Body of pancreas (tissue), 4 donors: ENCODE measurements at regions not wholly inside any gene's neighbourhood (a gene's known extent, or its start where the extent isn't known, plus 50 kb on each side); places are given as distances from the start of the nearest gene placed in this dataset.

Experiments
- ATAC-seq: fragments of 150-250 bp; one replicate; pipeline ENCODE4 v1.9.1; 2016
- DNase-seq, 4 donors: peaks; one replicate each; pipeline ENCODE4 v3.0.0-alpha.2; 2019
- H3K27ac ChIP-seq, 4 donors: fragments of 200-600 bp; sonication (generic); 1 replicate in 3 of 4; 2 replicates in 1 of 4; pipeline versions ENCODE4 v1.5.1 to v1.6.1; 2016 to 2019; ENCODE audit warnings: mild to moderate bottlenecking in 1 of 4, mixed read lengths in 1 of 4, moderate library complexity in 1 of 4
- H3K27me3 ChIP-seq, 2 donors: fragments of 200-600 bp; sonication (generic); one replicate each; pipeline ENCODE4 v1.6.0; 2016; ENCODE audit warnings: mild to moderate bottlenecking in 1 of 2
- H3K36me3 ChIP-seq, 2 donors: fragments of 200-600 bp; sonication (generic); replicated peaks in 1 of 2; 2 replicates each; pipeline ENCODE4 v1.5.1; 2016; ENCODE audit warnings: low read depth in 2 of 2; ENCODE audit not compliant: insufficient read depth in 1 of 2
- H3K4me1 ChIP-seq: fragments of 200-600 bp; sonication (generic); one replicate; pipeline ENCODE4 v1.6.0; 2016
- H3K4me3 ChIP-seq, 2 donors: fragments of 200-600 bp; sonication (generic); 1 replicate in 1 of 2; 2 replicates in 1 of 2; pipeline ENCODE4 v1.5.1; 2016 to 2019
- H3K9me3 ChIP-seq, 3 donors: fragments of 200-600 bp; sonication (generic); 1 replicate in 2 of 3; 2 replicates in 1 of 3; pipeline ENCODE4 v1.5.1; 2016
- POLR2A ChIP-seq, 3 donors: fragments of 450-650 bp; IDR thresholded peaks; one replicate each; pipeline ENCODE4 v1.6.1; 2016; ENCODE audit warnings: antibody characterized with exemption in 3 of 3, mild to moderate bottlenecking in 2 of 3
- WGBS, 2 donors: methylation state at CpG; one replicate each; pipeline ENCODE4 v1.1.5; 2017; 5-methylcytosine and 5-hydroxymethylcytosine counted together
- intact Hi-C: fragments of 100-400 bp; cut with DNase I; formaldehyde crosslinking; loops from one replicate; pipeline ENCODE4 v1.15.1; 2023
- TF ChIP-seq, protein P1 (sequence below), 7 experiments: fragments of 450-650 bp in 4 of 7; fragments of 200-600 bp in 3 of 7; sonication (generic) in 3 of 7; IDR thresholded peaks; one replicate each; pipeline ENCODE4 v1.5.1; 2016 to 2019; ENCODE audit warnings: antibody characterized with exemption in 7 of 7

- no peaks in the 10 kb centered on the region for H3K36me3 ChIP-seq
- H3K27me3 ChIP-seq: no peaks in the 10 kb centered on the region
- intact Hi-C loops: no loop called here
- no peak overlapping the region for H3K4me3 ChIP-seq
- H3K27ac ChIP-seq: no peak overlapping the region
- H3K4me1 ChIP-seq: no peaks in the 10 kb centered on the region
- H3K9me3 ChIP-seq: peaks cover 0 to 5% (median 0%) of the 10 kb centered on the region in 3 donors
- TF ChIP-seq, protein P1, sequence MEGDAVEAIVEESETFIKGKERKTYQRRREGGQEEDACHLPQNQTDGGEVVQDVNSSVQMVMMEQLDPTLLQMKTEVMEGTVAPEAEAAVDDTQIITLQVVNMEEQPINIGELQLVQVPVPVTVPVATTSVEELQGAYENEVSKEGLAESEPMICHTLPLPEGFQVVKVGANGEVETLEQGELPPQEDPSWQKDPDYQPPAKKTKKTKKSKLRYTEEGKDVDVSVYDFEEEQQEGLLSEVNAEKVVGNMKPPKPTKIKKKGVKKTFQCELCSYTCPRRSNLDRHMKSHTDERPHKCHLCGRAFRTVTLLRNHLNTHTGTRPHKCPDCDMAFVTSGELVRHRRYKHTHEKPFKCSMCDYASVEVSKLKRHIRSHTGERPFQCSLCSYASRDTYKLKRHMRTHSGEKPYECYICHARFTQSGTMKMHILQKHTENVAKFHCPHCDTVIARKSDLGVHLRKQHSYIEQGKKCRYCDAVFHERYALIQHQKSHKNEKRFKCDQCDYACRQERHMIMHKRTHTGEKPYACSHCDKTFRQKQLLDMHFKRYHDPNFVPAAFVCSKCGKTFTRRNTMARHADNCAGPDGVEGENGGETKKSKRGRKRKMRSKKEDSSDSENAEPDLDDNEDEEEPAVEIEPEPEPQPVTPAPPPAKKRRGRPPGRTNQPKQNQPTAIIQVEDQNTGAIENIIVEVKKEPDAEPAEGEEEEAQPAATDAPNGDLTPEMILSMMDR (IDR thresholded peaks at IDR 0.05): no peak
- TF ChIP-seq POLR2A (IDR thresholded peaks at IDR 0.05): no peak
- DNase-seq: no peak
- ATAC-seq: no peak
- 52 to 90% methylated on average over 2 of the region's 2 CpGs for WGBS, 2 donors
These were observed 342.6 kb downstream of the GPM6A start for GRCh38 chr4:175469514-175469913.

- no peak overlapping the region for H3K27ac ChIP-seq
- no peaks in the 10 kb centered on the region for H3K36me3 ChIP-seq
- 24 to 26% methylated on average over 1 of the region's 1 CpG for WGBS, 2 donors
- H3K4me1 ChIP-seq: no peaks in the 10 kb centered on the region
- ATAC-seq: no peak
- no peaks in the 10 kb centered on the region for H3K27me3 ChIP-seq
- intact Hi-C loops: no loop called here
- no peak for TF ChIP-seq POLR2A (IDR thresholded peaks at IDR 0.05)
- TF ChIP-seq, protein P1 (IDR thresholded peaks at IDR 0.05): no peak
- H3K4me3 ChIP-seq: no peak overlapping the region
- DNase-seq: no peak
- peaks cover 0 to 5% (median 0%) of the 10 kb centered on the region in 3 donors for H3K9me3 ChIP-seq
These were observed 341.9 kb downstream of the GPM6A start for GRCh38 chr4:175470131-175470530.

- intact Hi-C loops: no loop called here
- ATAC-seq (no peak), DNase-seq (no peak)
- Histone ChIP-seq H3K27me3 (no peaks in the 10 kb centered on the region), H3K4me3 (no peak overlapping the region), H3K9me3 (no peaks in the 10 kb centered on the region), H3K27ac (no peak overlapping the region), H3K4me1 (no peaks in the 10 kb centered on the region), H3K36me3 (no peaks in the 10 kb centered on the region)
- no peak for TF ChIP-seq POLR2A (IDR thresholded peaks at IDR 0.05)
- TF ChIP-seq, protein P1 (IDR thresholded peaks at IDR 0.05): no peak
- 6 to 15% methylated on average over 2 of the region's 2 CpGs for WGBS, 2 donors
These were observed 331.7 kb downstream of the GPM6A start for GRCh38 chr4:175480404-175480803.

- 83 to 88% methylated on average over 4 to 5 of the region's 5 CpGs for WGBS, 2 donors
These were observed 312.2 kb downstream of the GPM6A start for GRCh38 chr4:175499735-175500352.

More at GRCh38 chr4:175499735-175500352, 312.2 kb downstream of the GPM6A start:
- intact Hi-C loops: no loop called here
- no peak overlapping the region for H3K4me3 ChIP-seq
- H3K9me3 ChIP-seq: no peaks in the 10 kb centered on the region
- TF ChIP-seq, protein P1 (IDR thresholded peaks at IDR 0.05): no peak
- TF ChIP-seq POLR2A (IDR thresholded peaks at IDR 0.05): no peak
- DNase-seq: no peak
- H3K36me3 ChIP-seq: no peaks in the 10 kb centered on the region
- H3K27ac ChIP-seq: no peak overlapping the region
- ATAC-seq: no peak
- H3K27me3 ChIP-seq: no peaks in the 10 kb centered on the region
- no peaks in the 10 kb centered on the region for H3K4me1 ChIP-seq
